ENCODE measurements at regions not wholly inside any gene's neighbourhood (a gene's known extent, or its start where the extent isn't known, plus 50 kb on each side); places are given as distances from the start of the nearest gene placed in this dataset.

DNA sequence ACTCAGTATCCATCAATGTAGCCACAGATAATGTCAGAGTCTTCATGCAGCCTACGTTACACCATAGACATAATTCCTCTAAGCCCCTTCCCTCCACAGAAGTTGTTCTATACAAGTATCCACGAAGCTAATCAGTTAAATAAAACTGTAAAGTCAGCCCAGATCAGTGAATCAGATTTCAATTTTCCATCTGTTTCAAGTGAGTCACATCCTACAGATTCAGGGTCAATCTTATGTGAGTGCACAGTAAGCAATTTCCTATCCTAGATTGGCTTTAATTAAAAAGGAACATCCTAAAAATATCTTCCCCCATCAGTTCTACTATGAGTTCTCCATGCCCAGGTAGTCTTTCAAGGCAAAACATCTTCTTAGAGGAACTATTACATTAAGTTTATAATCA is 402.5 kb downstream of the EFNA5 start:
- TF ChIP-seq POLR2AphosphoS5 (IDR thresholded peaks at IDR 0.05): no peak
- no peak for TF ChIP-seq POLR2A (IDR thresholded peaks at IDR 0.05)
- TF ChIP-seq EP300 (IDR thresholded peaks at IDR 0.05): no peak
- no peak for TF ChIP-seq CTCF (IDR thresholded peaks at IDR 0.05)
- no peak for DNase-seq
- Histone ChIP-seq H3K27ac (no peak overlapping the region), H3K36me3 (no peaks in the 10 kb centered on the region), H3K27me3 (no peaks in the 10 kb centered on the region), H3K9me3 (no peaks in the 10 kb centered on the region), H3K4me3 (no peak overlapping the region), H3K4me1 (no peaks in the 10 kb centered on the region)
- 81 to 84% methylated on average over 2 of the region's 2 CpGs for WGBS, 2 donors
- intact Hi-C loops (cut with DNase I): no loop called here

DNA sequence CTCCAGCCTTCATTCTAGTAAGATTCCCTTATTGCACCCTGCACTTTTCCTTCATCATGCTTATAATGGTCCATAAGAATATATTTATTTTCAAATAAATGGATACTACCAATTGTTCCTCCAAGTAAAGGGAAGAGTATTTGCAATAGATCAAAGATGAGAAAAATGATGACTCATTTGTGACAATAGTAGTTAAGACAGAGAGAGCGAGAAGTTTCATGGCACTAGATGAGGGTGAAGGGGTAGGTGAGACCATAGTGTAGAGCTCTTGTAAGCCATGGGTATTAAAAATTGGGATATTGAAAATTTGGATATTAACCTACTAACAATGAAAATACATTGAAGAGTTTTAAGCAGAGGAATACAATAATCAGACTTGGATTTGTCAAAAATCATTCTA is 404.6 kb downstream of the EFNA5 start:
- no peaks in the 10 kb centered on the region for H3K27me3 ChIP-seq
- DNase-seq: no peak
- 91 to 93% methylated on average over 1 of the region's 1 CpG for WGBS, 2 donors
- no peak overlapping the region for H3K4me3 ChIP-seq
- H3K27ac ChIP-seq: no peak overlapping the region
- intact Hi-C loops (cut with DNase I): no loop called here
- H3K9me3 ChIP-seq: no peaks in the 10 kb centered on the region
- H3K4me1 ChIP-seq: no peaks in the 10 kb centered on the region
- TF ChIP-seq POLR2AphosphoS5 (IDR thresholded peaks at IDR 0.05) (no peak), EP300 (IDR thresholded peaks at IDR 0.05) (no peak), CTCF (IDR thresholded peaks at IDR 0.05) (no peak)
- no peaks in the 10 kb centered on the region for H3K36me3 ChIP-seq

DNA sequence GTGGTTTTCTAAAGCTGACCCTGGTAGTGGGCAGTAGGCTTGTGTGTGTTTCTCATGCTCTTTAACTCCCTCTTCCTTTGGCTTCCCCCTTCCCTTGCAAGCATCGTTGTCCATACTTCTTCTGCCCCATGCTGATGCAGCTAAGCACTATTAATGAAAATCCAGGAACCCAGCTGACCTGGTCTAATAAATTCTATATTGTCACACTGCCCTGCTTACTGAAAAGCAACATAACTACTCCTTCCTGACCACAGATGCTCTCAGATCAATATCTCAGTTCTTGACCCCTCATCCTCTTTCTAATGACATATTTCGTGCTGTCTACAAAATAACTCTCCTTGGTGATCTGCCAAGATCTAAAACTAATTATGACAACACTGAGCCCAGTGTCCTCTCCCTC is 405.5 kb downstream of the EFNA5 start:
- WGBS, 2 donors: 85 to 87% methylated on average over 2 of the region's 2 CpGs
- H3K27me3 ChIP-seq: no peaks in the 10 kb centered on the region
- no peak overlapping the region for H3K27ac ChIP-seq
- TF ChIP-seq CTCF (IDR thresholded peaks at IDR 0.05) (no peak), POLR2A (IDR thresholded peaks at IDR 0.05) (no peak), POLR2AphosphoS5 (IDR thresholded peaks at IDR 0.05) (no peak), EP300 (IDR thresholded peaks at IDR 0.05) (no peak)
- H3K9me3 ChIP-seq: no peaks in the 10 kb centered on the region
- no peak for DNase-seq
- intact Hi-C loops (cut with DNase I): no loop called here
- H3K4me1 ChIP-seq: no peaks in the 10 kb centered on the region
- H3K36me3 ChIP-seq: no peaks in the 10 kb centered on the region
- H3K4me3 ChIP-seq: no peak overlapping the region

DNA sequence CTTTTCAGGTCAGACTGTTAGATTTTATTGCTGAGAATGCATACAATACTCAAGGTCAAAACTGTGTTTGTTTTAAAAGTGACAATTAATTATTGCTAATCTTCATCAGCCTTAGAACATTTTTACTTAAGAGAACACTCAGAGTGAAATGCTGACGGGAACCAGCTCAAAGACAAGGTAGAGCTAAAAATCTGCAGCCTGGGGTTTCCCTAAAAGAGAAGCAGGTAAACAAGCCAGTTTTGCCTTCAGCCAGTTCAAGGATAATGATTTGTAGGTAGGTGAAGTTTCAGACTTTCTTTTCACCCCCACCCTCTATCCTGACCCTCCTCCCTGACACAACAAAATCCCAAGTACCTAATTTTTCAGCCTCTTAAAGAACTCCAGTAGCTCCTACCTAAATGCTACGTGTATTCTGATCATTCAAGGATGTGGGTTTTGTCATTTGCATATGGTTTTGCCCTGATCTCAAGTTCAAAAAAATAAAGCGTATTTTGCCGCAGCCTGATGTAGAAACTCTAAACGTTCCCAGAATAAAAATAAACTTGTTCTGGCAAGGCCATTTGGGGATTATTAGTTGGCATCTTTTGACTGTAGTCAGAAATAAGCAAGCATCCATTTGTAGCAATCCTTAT is 407.2 kb downstream of the EFNA5 start:
- 59 to 84% methylated on average over 5 of the region's 5 CpGs for WGBS, 2 donors
- Histone ChIP-seq H3K27ac (no peak overlapping the region), H3K9me3 (no peaks in the 10 kb centered on the region), H3K4me3 (no peak overlapping the region), H3K4me1 (no peaks in the 10 kb centered on the region), H3K27me3 (no peaks in the 10 kb centered on the region), H3K36me3 (no peaks in the 10 kb centered on the region)
- no peak for DNase-seq
- TF ChIP-seq CTCF (IDR thresholded peaks at IDR 0.05) (no peak), POLR2AphosphoS5 (IDR thresholded peaks at IDR 0.05) (no peak), EP300 (IDR thresholded peaks at IDR 0.05) (no peak), POLR2A (IDR thresholded peaks at IDR 0.05) (no peak)
- intact Hi-C loops (cut with DNase I): no loop called here

- Histone ChIP-seq H3K36me3 (no peaks in the 10 kb centered on the region), H3K9me3 (no peaks in the 10 kb centered on the region), H3K27me3 (no peaks in the 10 kb centered on the region), H3K4me3 (no peak overlapping the region), H3K4me1 (peaks cover 0 to 5% (median 0%) of the 10 kb centered on the region in 4 donors), H3K27ac (no peak overlapping the region)
- intact Hi-C loops (cut with DNase I): no loop called here
- DNase-seq: no peak
- TF ChIP-seq CTCF (IDR thresholded peaks at IDR 0.05): no peak
- no peak for TF ChIP-seq EP300 (IDR thresholded peaks at IDR 0.05)
- no peak for TF ChIP-seq POLR2AphosphoS5 (IDR thresholded peaks at IDR 0.05)
- TF ChIP-seq POLR2A (IDR thresholded peaks at IDR 0.05): no peak
- WGBS, 2 donors: 83 to 91% methylated on average over 2 of the region's 2 CpGs
These were observed 412.7 kb downstream of the EFNA5 start for GRCh38 chr5:107257885-107258520.

All from sigmoid colon (tissue), 6 donors.